IMR-90 (cell line): ENCODE measurements at regions not wholly inside any gene's neighbourhood (a gene's known extent, or its start where the extent isn't known, plus 50 kb on each side); places are given as distances from the start of the nearest gene placed in this dataset.

Source experiments
- ATAC-seq: fragments of 200-7000 bp; cut with Tn5 transposase; 2 replicates; pipeline ENCODE4 v1.9.1; 2020; ENCODE audit warnings: low read depth, mild to moderate bottlenecking, moderate library complexity
- BruUV-seq: library from RNA; stranded (reverse); fragments of 400-500 nt; replicated peaks from 2 replicates; lab custom pipeline; 2021; lab: Mats Ljungman, UMichigan
- CTCF ChIA-PET: fragments of 300-600 bp; formaldehyde crosslinking; extraction: SDS; loops from one replicate; lab custom pipeline; 2021; ENCODE audit warnings: antibody characterized with exemption; lab: Yijun Ruan, JAX
- POLR2A ChIA-PET: fragments of 300-600 bp; sonication (Branson Sonifier 250); formaldehyde crosslinking; loops from one replicate; lab custom pipeline; 2022; ENCODE audit warnings: antibody characterized with exemption; ENCODE audit not compliant: unreplicated experiment; lab: Charles Lee
- DNase-seq: peaks from one replicate; pipeline ENCODE4 v3.0.0; 2013
- H2AFZ ChIP-seq: replicated peaks from 2 replicates; pipeline ENCODE3; 2013; ENCODE audit warnings: low read length, mild to moderate bottlenecking; ENCODE audit not compliant: poor library complexity
- H2AK5ac ChIP-seq: 2 replicates; pipeline ENCODE4 v1.6.1; 2013; ENCODE audit warnings: low read depth, low read length, inconsistent platforms
- H2AK9ac ChIP-seq: replicated peaks from 2 replicates; pipeline ENCODE3; 2013; ENCODE audit warnings: mild to moderate bottlenecking, low read depth, low read length, moderate library complexity; ENCODE audit not compliant: poor library complexity
- H2BK120ac ChIP-seq: 2 replicates; pipeline ENCODE4 v1.6.1; 2013; ENCODE audit warnings: low read depth, low read length, inconsistent platforms
- H2BK15ac ChIP-seq: 3 replicates; pipeline ENCODE4 v1.6.1; 2013; ENCODE audit warnings: low read depth, low read length, inconsistent platforms
- H2BK20ac ChIP-seq: 2 replicates; pipeline ENCODE4 v1.6.1; 2013; ENCODE audit warnings: low read depth, mild to moderate bottlenecking, inconsistent platforms, low read length, moderate library complexity
- H2BK5ac ChIP-seq: 2 replicates; pipeline ENCODE4 v1.6.1; 2013; ENCODE audit warnings: mild to moderate bottlenecking, low read depth, low read length, inconsistent platforms; ENCODE audit not compliant: poor library complexity, severe bottlenecking
- H3K14ac ChIP-seq: replicated peaks from 2 replicates; pipeline ENCODE4 v1.6.1; 2013; ENCODE audit warnings: low read depth, low read length, inconsistent platforms
- H3K18ac ChIP-seq: 2 replicates; pipeline ENCODE4 v1.6.1; 2013; ENCODE audit warnings: low read depth, low read length, control low read depth
- H3K23ac ChIP-seq: 2 replicates; pipeline ENCODE4 v1.6.1; 2013; ENCODE audit warnings: low read depth, low read length, inconsistent platforms
- H3K27ac ChIP-seq: 2 replicates; pipeline ENCODE4 v1.5.1; 2013; ENCODE audit warnings: mild to moderate bottlenecking, control low read depth, low read length; ENCODE audit not compliant: insufficient read depth
- H3K27me3 ChIP-seq: 2 replicates; pipeline ENCODE4 v1.6.1; 2013; ENCODE audit warnings: low read length; ENCODE audit not compliant: control insufficient read depth, insufficient read depth
- H3K36me3 ChIP-seq: 2 replicates; pipeline ENCODE4 v1.6.1; 2013; ENCODE audit warnings: low read length, mixed read lengths; ENCODE audit not compliant: control insufficient read depth, insufficient read depth
- H3K4ac ChIP-seq: 2 replicates; pipeline ENCODE4 v1.6.1; 2013; ENCODE audit warnings: low read depth, low read length, inconsistent platforms
- H3K4me1 ChIP-seq: 2 replicates; pipeline ENCODE4 v1.6.1; 2013; ENCODE audit warnings: low read length, mixed read lengths; ENCODE audit not compliant: control insufficient read depth, insufficient read depth
- H3K4me2 ChIP-seq: 2 replicates; pipeline ENCODE4 v1.6.1; 2013; ENCODE audit warnings: low read depth, mild to moderate bottlenecking, control low read depth, low read length, moderate library complexity
- H3K4me3 ChIP-seq: 2 replicates; pipeline ENCODE4 v1.5.1; 2013; ENCODE audit warnings: low read depth, mild to moderate bottlenecking, control low read depth, low read length, moderate library complexity; ENCODE audit not compliant: insufficient read depth
- H3K56ac ChIP-seq: 2 replicates; pipeline ENCODE4 v1.6.1; 2013; ENCODE audit warnings: low read length, inconsistent platforms; ENCODE audit not compliant: insufficient read depth; ENCODE audit errors: extremely low read depth
- H3K79me1 ChIP-seq, 2 experiments: 2 replicates each; pipeline ENCODE4 v1.6.1; 2013; ENCODE audit warnings: low read length in 2 of 2, inconsistent platforms in 1 of 2, low read depth in 1 of 2
- H3K9ac ChIP-seq: 2 replicates; pipeline ENCODE4 v1.6.1; 2013; ENCODE audit warnings: low read depth, low read length, control low read depth
- H3K9me1 ChIP-seq: 2 replicates; pipeline ENCODE4 v1.6.1; 2013; ENCODE audit warnings: low read length, inconsistent platforms; ENCODE audit not compliant: insufficient read depth
- H3K9me3 ChIP-seq: 2 replicates; pipeline ENCODE4 v1.6.1; 2013; ENCODE audit warnings: low read length; ENCODE audit not compliant: control insufficient read depth, insufficient read depth
- H4K20me1 ChIP-seq: 2 replicates; pipeline ENCODE4 v1.6.1; 2013; ENCODE audit warnings: low read length, inconsistent platforms; ENCODE audit not compliant: insufficient read depth
- H4K5ac ChIP-seq: 2 replicates; pipeline ENCODE4 v1.6.1; 2013; ENCODE audit warnings: mild to moderate bottlenecking, low read depth, low read length, control low read depth
- H4K8ac ChIP-seq, 2 experiments: 2 replicates each; pipeline ENCODE4 v1.6.1; 2013; ENCODE audit warnings: low read depth in 2 of 2, low read length in 2 of 2, control low read depth in 1 of 2, inconsistent platforms in 1 of 2
- H4K91ac ChIP-seq: 2 replicates; pipeline ENCODE4 v1.6.1; 2013; ENCODE audit warnings: low read depth, low read length, inconsistent platforms; ENCODE audit not compliant: insufficient read depth
- CEBPB ChIP-seq: IDR thresholded peaks from 2 replicates; pipeline ENCODE4 v1.6.1; 2012; ENCODE audit warnings: low read depth, low read length, improper control_type of control experiment
- CTCF ChIP-seq: conservative IDR thresholded peaks from 2 replicates; pipeline ENCODE4 v1.5.1; 2012; ENCODE audit warnings: mild to moderate bottlenecking, low read depth, low read length, improper control_type of control experiment
- FOS ChIP-seq: fragments of 150-350 bp; IDR thresholded peaks from 2 replicates; pipeline ENCODE4 v1.6.1; 2016; ENCODE audit warnings: low read depth, low read length
- MAFK ChIP-seq: IDR thresholded peaks from 2 replicates; pipeline ENCODE4 v1.6.1; 2012; ENCODE audit warnings: low read depth, low read length, improper control_type of control experiment
- MAZ ChIP-seq: IDR thresholded peaks from 2 replicates; pipeline ENCODE4 v1.6.1; 2012; ENCODE audit warnings: low read depth, mild to moderate bottlenecking, low read length, improper control_type of control experiment, moderate library complexity, borderline replicate concordance
- NFE2L2 ChIP-seq: fragments of 150-350 bp; IDR thresholded peaks from 2 replicates; pipeline ENCODE4 v1.6.1; 2016; ENCODE audit warnings: low read depth, mild to moderate bottlenecking, low read length
- WGBS, 2 experiments: methylation state at CpG; one replicate each; pipeline versions ENCODE4 v1.1.5 to v1.1.7; 2013; ENCODE audit warnings: missing lambda C conversion rate in 2 of 2; ENCODE audit not compliant: insufficient read length in 1 of 2; ENCODE audit errors: extremely low coverage in 2 of 2; 5-methylcytosine and 5-hydroxymethylcytosine counted together
- dilution Hi-C: fragments of 300-500 bp; cut with HindIII; formaldehyde crosslinking; loops from one replicate; pipeline ENCODE4 v1.14.3; 2018; ENCODE audit warnings: low sequenced_read_pairs; ENCODE audit not compliant: unreplicated experiment
- in situ Hi-C: fragments of 300-500 bp; cut with MboI; formaldehyde crosslinking; loops from 3 replicates; pipeline ENCODE4 v1.14.3; 2019; ENCODE audit warnings: low sequenced_read_pairs, inconsistent platforms, mixed read lengths
- intact Hi-C: fragments of 100-400 bp; cut with micrococcal nuclease; formaldehyde crosslinking; loops from 2 replicates; pipeline ENCODE4 v1.10.0; 2022

GRCh38 chr4:73673286-73673685, 53.0 kb upstream of the RASSF6 start:
- Histone ChIP-seq H3K18ac (no peak overlapping the region), H2BK120ac (no peak overlapping the region), H3K4me3 (no peak overlapping the region), H2BK5ac (no peak overlapping the region), H3K9ac (no peak overlapping the region), H3K4me1 (peaks cover 5% of the 10 kb centered on the region; the same call in 1 of the 2 replicates), H4K20me1 (no peaks in the 10 kb centered on the region), H3K9me1 (no peaks in the 10 kb centered on the region), H3K36me3 (no peaks in the 10 kb centered on the region), H4K5ac (no peak overlapping the region), H3K23ac (no peak overlapping the region), H3K4me2 (no peak overlapping the region), H3K4ac (no peak overlapping the region), H2BK15ac (no peak overlapping the region), H4K8ac (no peak overlapping the region), H3K56ac (no peak overlapping the region), H2AFZ (no peak overlapping the region), H2AK9ac (no peak overlapping the region), H2BK20ac (no peak overlapping the region), H2AK5ac (no peak overlapping the region), H3K79me1 (no peaks in the 10 kb centered on the region), H3K27me3 (no peaks in the 10 kb centered on the region), H4K91ac (no peak overlapping the region), H3K14ac (no peak overlapping the region), H3K27ac (no peak overlapping the region), H3K9me3 (no peaks in the 10 kb centered on the region)
- intact Hi-C loops = no loop called here
- no CpG with 5 or more reads among the region's 9 CpGs for WGBS, 2 experiments
- in situ Hi-C loops = loop anchor here (25.0 kb wide), 1 partner anchor 639 kb away; the partner anchor contains the start of gene EPGN
- TF ChIP-seq NFE2L2 (no peak), MAFK (no peak), MAZ (no peak), CTCF (no peak), FOS (no peak), CEBPB (no peak)
- ChIA-PET POLR2A (no interaction called here), CTCF (interaction anchor here (1.2 kb wide), 1 partner anchor 9 kb away, joined by 3 read pairs; no protein-coding TSS in a partner anchor)
- dilution Hi-C loops = no loop called here
- BruUV-seq = no TSS peak
- ATAC-seq = no peak
- no peak for DNase-seq
